KMS-11 (cell line): ENCODE measurements at regions not wholly inside any gene's neighbourhood (a gene's known extent, or its start where the extent isn't known, plus 50 kb on each side); places are given as distances from the start of the nearest gene placed in this dataset.
"Not testable (repeated sequence)": the region's sequence is repeated elsewhere in the genome, so short reads cannot be mapped to it uniquely, and the experiment has no call there.

Experiments used
- H2AFZ ChIP-seq: fragments of 200-600 bp; sonication (generic); 2 replicates; pipeline ENCODE4 v1.6.1; 2016; ENCODE audit warnings: antibody characterized with exemption, mixed run types, low read depth
- H3K27ac ChIP-seq: fragments of 200-600 bp; sonication (generic); 2 replicates; pipeline ENCODE4 v1.6.1; 2016; ENCODE audit warnings: mild to moderate bottlenecking, mixed run types
- H3K27me3 ChIP-seq: fragments of 200-600 bp; sonication (generic); 2 replicates; pipeline ENCODE4 v1.6.1; 2017; ENCODE audit warnings: mild to moderate bottlenecking, low read depth, mixed run types, moderate library complexity; ENCODE audit not compliant: insufficient read depth
- H3K36me3 ChIP-seq: fragments of 200-600 bp; sonication (generic); 2 replicates; pipeline ENCODE4 v1.6.1; 2017; ENCODE audit warnings: mild to moderate bottlenecking, mixed run types; ENCODE audit not compliant: insufficient read depth
- H3K4me1 ChIP-seq: fragments of 200-600 bp; sonication (generic); 2 replicates; pipeline ENCODE4 v1.6.1; 2016; ENCODE audit warnings: mild to moderate bottlenecking, low read depth, mixed run types; ENCODE audit not compliant: poor library complexity, severe bottlenecking
- H3K4me2 ChIP-seq: fragments of 200-600 bp; sonication (generic); 2 replicates; pipeline ENCODE4 v1.7.0; 2016; ENCODE audit warnings: mild to moderate bottlenecking, mixed run types
- H3K4me3 ChIP-seq: fragments of 200-600 bp; sonication (generic); IDR thresholded peaks from 2 replicates; pipeline ENCODE4 v1.6.1; 2017; ENCODE audit warnings: low read depth, low read length, mixed read lengths; ENCODE audit not compliant: insufficient read depth
- H3K79me2 ChIP-seq: fragments of 200-600 bp; sonication (generic); 2 replicates; pipeline ENCODE4 v1.6.1; 2016; ENCODE audit warnings: low read depth, mixed run types; ENCODE audit not compliant: insufficient read depth
- H3K9ac ChIP-seq: fragments of 200-600 bp; sonication (generic); 2 replicates; pipeline ENCODE4 v1.6.1; 2016; ENCODE audit warnings: mild to moderate bottlenecking, mixed run types
- H4K20me1 ChIP-seq: fragments of 200-600 bp; sonication (generic); 2 replicates; pipeline ENCODE4 v1.6.1; 2016; ENCODE audit warnings: mild to moderate bottlenecking, mixed run types; ENCODE audit not compliant: insufficient read depth
- TF ChIP-seq, protein P1 (sequence below): fragments of 200-600 bp; sonication (generic); conservative IDR thresholded peaks from 2 replicates; pipeline ENCODE4 v1.6.1; 2017; ENCODE audit warnings: low read depth, mild to moderate bottlenecking, antibody characterized with exemption, low read length, moderate library complexity, mixed read lengths

- Histone ChIP-seq H3K4me3 (no peak overlapping the region), H3K79me2 (no peaks in the 10 kb centered on the region), H3K4me1 (no peaks in the 10 kb centered on the region), H3K27me3 (no peaks in the 10 kb centered on the region), H2AFZ (no peak overlapping the region), H3K4me2 (no peak overlapping the region), H3K36me3 (no peaks in the 10 kb centered on the region), H3K27ac (no peak overlapping the region), H4K20me1 (no peaks in the 10 kb centered on the region), H3K9ac (no peak overlapping the region)
- TF ChIP-seq, protein P1, sequence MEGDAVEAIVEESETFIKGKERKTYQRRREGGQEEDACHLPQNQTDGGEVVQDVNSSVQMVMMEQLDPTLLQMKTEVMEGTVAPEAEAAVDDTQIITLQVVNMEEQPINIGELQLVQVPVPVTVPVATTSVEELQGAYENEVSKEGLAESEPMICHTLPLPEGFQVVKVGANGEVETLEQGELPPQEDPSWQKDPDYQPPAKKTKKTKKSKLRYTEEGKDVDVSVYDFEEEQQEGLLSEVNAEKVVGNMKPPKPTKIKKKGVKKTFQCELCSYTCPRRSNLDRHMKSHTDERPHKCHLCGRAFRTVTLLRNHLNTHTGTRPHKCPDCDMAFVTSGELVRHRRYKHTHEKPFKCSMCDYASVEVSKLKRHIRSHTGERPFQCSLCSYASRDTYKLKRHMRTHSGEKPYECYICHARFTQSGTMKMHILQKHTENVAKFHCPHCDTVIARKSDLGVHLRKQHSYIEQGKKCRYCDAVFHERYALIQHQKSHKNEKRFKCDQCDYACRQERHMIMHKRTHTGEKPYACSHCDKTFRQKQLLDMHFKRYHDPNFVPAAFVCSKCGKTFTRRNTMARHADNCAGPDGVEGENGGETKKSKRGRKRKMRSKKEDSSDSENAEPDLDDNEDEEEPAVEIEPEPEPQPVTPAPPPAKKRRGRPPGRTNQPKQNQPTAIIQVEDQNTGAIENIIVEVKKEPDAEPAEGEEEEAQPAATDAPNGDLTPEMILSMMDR, result no peak
Observed at GRCh38 chr5:68049053-68049713, 166.4 kb upstream of the PIK3R1 start.

- Histone ChIP-seq H3K36me3 (no peaks in the 10 kb centered on the region), H3K27me3 (no peaks in the 10 kb centered on the region), H3K4me2 (no peak overlapping the region), H3K4me1 (no peaks in the 10 kb centered on the region), H3K9ac (no peak overlapping the region), H3K27ac (no peak overlapping the region), H4K20me1 (no peaks in the 10 kb centered on the region), H3K4me3 (no peak overlapping the region), H3K79me2 (no peaks in the 10 kb centered on the region), H2AFZ (no peak overlapping the region)
- TF ChIP-seq, protein P1, result no peak
Observed at GRCh38 chr5:68048516-68048915, 167.0 kb upstream of the PIK3R1 start.

GRCh38 chr5:68048054-68048453, 167.5 kb upstream of the PIK3R1 start:
- H3K27ac ChIP-seq, H4K20me1 ChIP-seq, H3K79me2 ChIP-seq, H3K27me3 ChIP-seq, H3K36me3 ChIP-seq, H3K9ac ChIP-seq, H3K4me2 ChIP-seq, H3K4me3 ChIP-seq, H2AFZ ChIP-seq, H3K4me1 ChIP-seq: not testable (repeated sequence)

GRCh38 chr5:68047035-68047434, 168.5 kb upstream of the PIK3R1 start:
- TF ChIP-seq, protein P1, result no peak
- no peaks in the 10 kb centered on the region for H3K4me1 ChIP-seq
- H3K27ac ChIP-seq, result no peak overlapping the region
- H3K27me3 ChIP-seq, result no peaks in the 10 kb centered on the region
- H3K36me3 ChIP-seq, result no peaks in the 10 kb centered on the region
- H3K4me3 ChIP-seq, result no peak overlapping the region
- H3K79me2 ChIP-seq, result no peaks in the 10 kb centered on the region
- no peaks in the 10 kb centered on the region for H4K20me1 ChIP-seq
- H3K4me2 ChIP-seq, result no peak overlapping the region
- no peak overlapping the region for H3K9ac ChIP-seq
- H2AFZ ChIP-seq, result no peak overlapping the region

GRCh38 chr5:68046445-68046844, 169.1 kb upstream of the PIK3R1 start:
- Histone ChIP-seq H3K79me2 (no peaks in the 10 kb centered on the region), H4K20me1 (no peaks in the 10 kb centered on the region), H3K27me3 (no peaks in the 10 kb centered on the region), H2AFZ (no peak overlapping the region), H3K4me2 (no peak overlapping the region), H3K4me1 (no peaks in the 10 kb centered on the region), H3K27ac (no peak overlapping the region), H3K36me3 (no peaks in the 10 kb centered on the region), H3K4me3 (no peak overlapping the region), H3K9ac (no peak overlapping the region)
- TF ChIP-seq, protein P1, result no peak
